ENCODE measurements at regions not wholly inside any gene's neighbourhood (a gene's known extent, or its start where the extent isn't known, plus 50 kb on each side); places are given as distances from the start of the nearest gene placed in this dataset.

GRCh38 chr2:121084130-121084680 is 200.8 kb downstream of the TFCP2L1 start:
- DNase-seq (ENCODE audit: low read depth, low spot score), result no peak
- POLR2A ChIA-PET, result interaction anchor here (0.6 kb wide), 1 partner anchor 272 kb away, joined by 3 read pairs; no protein-coding TSS in a partner anchor
- H3K27me3 ChIP-seq (ENCODE audit: control insufficient read depth, insufficient read depth, low read length), result peaks cover 57% of the 10 kb centered on the region
- H3K27ac ChIP-seq (ENCODE audit: low read depth, low read length), result no peak overlapping the region
- H3K4me3 ChIP-seq (ENCODE audit: low read depth, low read length), result no peak overlapping the region
- CTCF ChIA-PET, result interaction anchor here (0.6 to 14.9 kb wide), 9 partner anchors 10 to 910 kb away, joined by 3 to 223 read pairs (median 5); no protein-coding TSS in a partner anchor
- no peaks in the 10 kb centered on the region for H3K9me3 ChIP-seq (ENCODE audit: control insufficient read depth, insufficient read depth, low read length)
- no peak for TF ChIP-seq CTCF (IDR thresholded peaks at IDR 0.05; ENCODE audit: low read depth, low read length)

GRCh38 chr2:121085801-121086200 is 199.2 kb downstream of the TFCP2L1 start:
- ChIA-PET CTCF (interaction anchor here (0.6 to 14.9 kb wide), 7 partner anchors 9 to 419 kb away, joined by 3 to 223 read pairs (median 4); no protein-coding TSS in a partner anchor), POLR2A (no interaction called here)
- no peak overlapping the region for H3K4me3 ChIP-seq (ENCODE audit: low read depth, low read length)

GRCh38 chr2:121086450-121086849 is 198.6 kb downstream of the TFCP2L1 start:
- H3K27ac ChIP-seq (ENCODE audit: low read depth, low read length), result no peak overlapping the region
- H3K4me3 ChIP-seq (ENCODE audit: low read depth, low read length), result no peak overlapping the region
- H3K27me3 ChIP-seq (ENCODE audit: control insufficient read depth, insufficient read depth, low read length), result peaks cover 57% of the 10 kb centered on the region
- CTCF ChIA-PET, result interaction anchor here (1.0 to 14.9 kb wide), 4 partner anchors 9 to 390 kb away, joined by 3 to 223 read pairs (median 12); no protein-coding TSS in a partner anchor
- no peaks in the 10 kb centered on the region for H3K9me3 ChIP-seq (ENCODE audit: control insufficient read depth, insufficient read depth, low read length)
- POLR2A ChIA-PET, result interaction anchor here (0.7 to 1.1 kb wide), 2 partner anchors 444 to 474 kb away, joined by 3 read pairs; partner anchors contain the start of gene RNU4ATAC
- no peak for TF ChIP-seq CTCF (IDR thresholded peaks at IDR 0.05; ENCODE audit: low read depth, low read length)
- DNase-seq (ENCODE audit: low read depth, low spot score), result no peak

More at GRCh38 chr2:121085801-121086200, 199.2 kb downstream of the TFCP2L1 start:
- Histone ChIP-seq H3K27ac (ENCODE audit: low read depth, low read length) (no peak overlapping the region), H3K9me3 (ENCODE audit: control insufficient read depth, insufficient read depth, low read length) (no peaks in the 10 kb centered on the region), H3K27me3 (ENCODE audit: control insufficient read depth, insufficient read depth, low read length) (peaks cover 56% of the 10 kb centered on the region)
- TF ChIP-seq CTCF (IDR thresholded peaks at IDR 0.05; ENCODE audit: low read depth, low read length), result no peak
- DNase-seq (ENCODE audit: low read depth, low spot score), result no peak

- peaks cover 58% of the 10 kb centered on the region for H3K27me3 ChIP-seq (ENCODE audit: control insufficient read depth, insufficient read depth, low read length)
- H3K4me3 ChIP-seq (ENCODE audit: low read depth, low read length), result no peak overlapping the region
- no peak for DNase-seq (ENCODE audit: low read depth, low spot score)
- no peak for TF ChIP-seq CTCF (IDR thresholded peaks at IDR 0.05; ENCODE audit: low read depth, low read length)
- peaks cover 3% of the 10 kb centered on the region; the same call in 1 of the 2 replicates for H3K9me3 ChIP-seq (ENCODE audit: control insufficient read depth, insufficient read depth, low read length)
- POLR2A ChIA-PET, result interaction anchor here (1.1 kb wide), 1 partner anchor 444 kb away, joined by 3 read pairs; the partner anchor contains the start of gene RNU4ATAC
- CTCF ChIA-PET, result interaction anchor here (1.0 to 14.9 kb wide), 3 partner anchors 10 to 391 kb away, joined by 3 to 223 read pairs (median 3); no protein-coding TSS in a partner anchor
- H3K27ac ChIP-seq (ENCODE audit: low read depth, low read length), result no peak overlapping the region
Measured at GRCh38 chr2:121087117-121087516, 197.9 kb downstream of the TFCP2L1 start.

All from AG04450 (cell line).